ENCODE measurements at regions not wholly inside any gene's neighbourhood (a gene's known extent, or its start where the extent isn't known, plus 50 kb on each side); places are given as distances from the start of the nearest gene placed in this dataset.

GRCh38 chr3:82509106-82509842, 747.8 kb upstream of the GBE1 start:
- no peak overlapping the region for H3K27ac Mint-ChIP-seq
- ChIA-PET CTCF (no interaction called here), POLR2A (no interaction called here)
- H3K27me3 Mint-ChIP-seq = no peaks in the 10 kb centered on the region
- no peaks in the 10 kb centered on the region for H3K36me3 Mint-ChIP-seq (ENCODE audit: low read depth)
- H3K9me3 Mint-ChIP-seq = peaks cover 5% of the 10 kb centered on the region
- no peaks in the 10 kb centered on the region for H3K4me1 Mint-ChIP-seq
- no peak overlapping the region for H3K4me3 Mint-ChIP-seq
- no peak for DNase-seq

- H3K4me1 Mint-ChIP-seq = no peaks in the 10 kb centered on the region
- CTCF ChIA-PET = interaction anchor here (0.7 kb wide), 1 partner anchor 26 kb away, joined by 3 read pairs; no protein-coding TSS in a partner anchor
Measured at GRCh38 chr3:82506204-82506603, 744.8 kb upstream of the GBE1 start.

GRCh38 chr3:82505079-82505756, 743.8 kb upstream of the GBE1 start:
- H3K9me3 Mint-ChIP-seq = peaks cover 3% of the 10 kb centered on the region
- CTCF ChIA-PET = no interaction called here
- H3K4me1 Mint-ChIP-seq = no peaks in the 10 kb centered on the region
- H3K4me3 Mint-ChIP-seq = no peak overlapping the region
- no peaks in the 10 kb centered on the region for H3K36me3 Mint-ChIP-seq (ENCODE audit: low read depth)
- POLR2A ChIA-PET = no interaction called here
- H3K27me3 Mint-ChIP-seq = no peaks in the 10 kb centered on the region
- no peak overlapping the region for H3K27ac Mint-ChIP-seq
- DNase-seq = no peak

More at GRCh38 chr3:82506204-82506603, 744.8 kb upstream of the GBE1 start:
- no peaks in the 10 kb centered on the region for H3K36me3 Mint-ChIP-seq (ENCODE audit: low read depth)
- peaks cover 3% of the 10 kb centered on the region for H3K9me3 Mint-ChIP-seq
- no peaks in the 10 kb centered on the region for H3K27me3 Mint-ChIP-seq
- H3K27ac Mint-ChIP-seq = no peak overlapping the region
- no peak for DNase-seq
- H3K4me3 Mint-ChIP-seq = no peak overlapping the region
- POLR2A ChIA-PET = no interaction called here

GRCh38 chr3:82498186-82498585, 736.7 kb upstream of the GBE1 start:
- Mint-ChIP-seq H3K27me3 (no peaks in the 10 kb centered on the region), H3K9me3 (no peaks in the 10 kb centered on the region), H3K36me3 (ENCODE audit: low read depth) (no peaks in the 10 kb centered on the region), H3K4me1 (no peaks in the 10 kb centered on the region), H3K27ac (no peak overlapping the region), H3K4me3 (no peak overlapping the region)
- ChIA-PET POLR2A (no interaction called here), CTCF (no interaction called here)
- DNase-seq = no peak

GRCh38 chr3:82496890-82497560, 735.6 kb upstream of the GBE1 start:
- CTCF ChIA-PET = no interaction called here
- POLR2A ChIA-PET = no interaction called here

GRCh38 chr3:82495655-82496054, 734.2 kb upstream of the GBE1 start:
- Mint-ChIP-seq H3K36me3 (ENCODE audit: low read depth) (no peaks in the 10 kb centered on the region), H3K9me3 (no peaks in the 10 kb centered on the region), H3K27me3 (no peaks in the 10 kb centered on the region), H3K4me1 (no peaks in the 10 kb centered on the region), H3K27ac (no peak overlapping the region), H3K4me3 (no peak overlapping the region)
- no peak for DNase-seq
- ChIA-PET POLR2A (no interaction called here), CTCF (no interaction called here)

More at GRCh38 chr3:82496890-82497560, 735.6 kb upstream of the GBE1 start:
- no peaks in the 10 kb centered on the region for H3K9me3 Mint-ChIP-seq
- no peak for DNase-seq
- H3K27ac Mint-ChIP-seq = no peak overlapping the region
- H3K4me1 Mint-ChIP-seq = no peaks in the 10 kb centered on the region
- H3K4me3 Mint-ChIP-seq = no peak overlapping the region
- H3K36me3 Mint-ChIP-seq (ENCODE audit: low read depth) = no peaks in the 10 kb centered on the region
- H3K27me3 Mint-ChIP-seq = no peaks in the 10 kb centered on the region

GRCh38 chr3:82494977-82495489, 733.6 kb upstream of the GBE1 start:
- POLR2A ChIA-PET = no interaction called here
- H3K4me3 Mint-ChIP-seq = no peak overlapping the region
- no peak overlapping the region for H3K27ac Mint-ChIP-seq
- no peak for DNase-seq
- no peaks in the 10 kb centered on the region for H3K27me3 Mint-ChIP-seq
- H3K36me3 Mint-ChIP-seq (ENCODE audit: low read depth) = no peaks in the 10 kb centered on the region
- CTCF ChIA-PET = no interaction called here
- H3K4me1 Mint-ChIP-seq = no peaks in the 10 kb centered on the region
- H3K9me3 Mint-ChIP-seq = no peaks in the 10 kb centered on the region

GRCh38 chr3:82493858-82494257, 732.4 kb upstream of the GBE1 start:
- Mint-ChIP-seq H3K9me3 (peaks cover 3% of the 10 kb centered on the region), H3K36me3 (ENCODE audit: low read depth) (no peaks in the 10 kb centered on the region), H3K4me3 (no peak overlapping the region), H3K4me1 (no peaks in the 10 kb centered on the region), H3K27me3 (no peaks in the 10 kb centered on the region), H3K27ac (no peak overlapping the region)
- ChIA-PET CTCF (no interaction called here), POLR2A (no interaction called here)
- DNase-seq = no peak

- Mint-ChIP-seq H3K36me3 (ENCODE audit: low read depth) (no peaks in the 10 kb centered on the region), H3K27ac (no peak overlapping the region)
Measured at GRCh38 chr3:82475306-82475705, 713.9 kb upstream of the GBE1 start.

GRCh38 chr3:82474711-82475110, 713.3 kb upstream of the GBE1 start:
- no peak for DNase-seq
- Mint-ChIP-seq H3K9me3 (no peaks in the 10 kb centered on the region), H3K27me3 (no peaks in the 10 kb centered on the region), H3K4me1 (no peaks in the 10 kb centered on the region), H3K27ac (no peak overlapping the region), H3K36me3 (ENCODE audit: low read depth) (no peaks in the 10 kb centered on the region), H3K4me3 (no peak overlapping the region)
- CTCF ChIA-PET = no interaction called here
- POLR2A ChIA-PET = no interaction called here

More at GRCh38 chr3:82475306-82475705, 713.9 kb upstream of the GBE1 start:
- ChIA-PET POLR2A (no interaction called here), CTCF (no interaction called here)
- H3K9me3 Mint-ChIP-seq = no peaks in the 10 kb centered on the region
- H3K4me1 Mint-ChIP-seq = no peaks in the 10 kb centered on the region
- H3K4me3 Mint-ChIP-seq = no peak overlapping the region
- H3K27me3 Mint-ChIP-seq = no peaks in the 10 kb centered on the region
- DNase-seq = no peak

GRCh38 chr3:82473864-82474541, 712.6 kb upstream of the GBE1 start:
- no peaks in the 10 kb centered on the region for H3K9me3 Mint-ChIP-seq
- H3K36me3 Mint-ChIP-seq (ENCODE audit: low read depth) = no peaks in the 10 kb centered on the region
- POLR2A ChIA-PET = no interaction called here

GRCh38 chr3:82467051-82467450, 705.6 kb upstream of the GBE1 start:
- Mint-ChIP-seq H3K4me3 (no peak overlapping the region), H3K36me3 (ENCODE audit: low read depth) (no peaks in the 10 kb centered on the region), H3K27me3 (no peaks in the 10 kb centered on the region), H3K9me3 (no peaks in the 10 kb centered on the region), H3K4me1 (no peaks in the 10 kb centered on the region), H3K27ac (no peak overlapping the region)
- ChIA-PET CTCF (no interaction called here), POLR2A (no interaction called here)
- no peak for DNase-seq

More at GRCh38 chr3:82473864-82474541, 712.6 kb upstream of the GBE1 start:
- no peak overlapping the region for H3K27ac Mint-ChIP-seq
- no peaks in the 10 kb centered on the region for H3K4me1 Mint-ChIP-seq
- no peak for DNase-seq
- CTCF ChIA-PET = no interaction called here
- no peak overlapping the region for H3K4me3 Mint-ChIP-seq
- no peaks in the 10 kb centered on the region for H3K27me3 Mint-ChIP-seq

- Mint-ChIP-seq H3K27ac (no peak overlapping the region), H3K36me3 (ENCODE audit: low read depth) (no peaks in the 10 kb centered on the region), H3K9me3 (no peaks in the 10 kb centered on the region), H3K27me3 (no peaks in the 10 kb centered on the region), H3K4me3 (no peak overlapping the region), H3K4me1 (no peaks in the 10 kb centered on the region)
- CTCF ChIA-PET = no interaction called here
- no peak for DNase-seq
- POLR2A ChIA-PET = no interaction called here
Measured at GRCh38 chr3:82462977-82463376, 701.5 kb upstream of the GBE1 start.
